B cell (primary cell): ENCODE measurements at regions not wholly inside any gene's neighbourhood (a gene's known extent, or its start where the extent isn't known, plus 50 kb on each side); places are given as distances from the start of the nearest gene placed in this dataset.

Experiments used
- CTCF ChIP-seq: fragments of 200-600 bp; IDR thresholded peaks from one replicate; pipeline ENCODE4 v1.8.0; 2022; ENCODE audit warnings: antibody characterized with exemption, mild to moderate bottlenecking
- EZH2 ChIP-seq: IDR thresholded peaks from 2 replicates; pipeline ENCODE4 v1.6.1; 2012; ENCODE audit warnings: borderline replicate concordance, low read depth, mild to moderate bottlenecking, moderate library complexity, low read length; ENCODE audit not compliant: insufficient read depth, poor library complexity, severe bottlenecking

GRCh38 chr16:62805221-62805857, 769.1 kb upstream of the CDH8 start:
- TF ChIP-seq CTCF (no peak), EZH2 (no peak)
